Activated T-helper 2 cell treated with anti-CD3 and anti-CD28 coated beads, Interferon-gamma antibody, Interleukin-2, Interleukin-4, amounts not matched to agents 10 μg/mL and 5 μg/mL and 100 μg/mL, durations not matched to agents 14 hours and 24 hours and 36 hours (primary cell): ENCODE measurements at regions not wholly inside any gene's neighbourhood (a gene's known extent, or its start where the extent isn't known, plus 50 kb on each side); places are given as distances from the start of the nearest gene placed in this dataset.

Source experiments
- DNase-seq: peaks from one replicate; pipeline ENCODE4 v3.0.0; 2021; ENCODE audit warnings: low spot score
- H3K27ac Mint-ChIP-seq: one replicate; pipeline ENCODE4 v1.8.0; 2021; ENCODE audit warnings: mixed read lengths
- H3K27me3 Mint-ChIP-seq: one replicate; pipeline ENCODE4 v1.8.0; 2021; ENCODE audit warnings: low read depth, mixed read lengths
- H3K36me3 Mint-ChIP-seq: one replicate; pipeline ENCODE4 v1.8.0; 2021; ENCODE audit warnings: low read depth, mixed read lengths
- H3K4me1 Mint-ChIP-seq: one replicate; pipeline ENCODE4 v1.8.0; 2021; ENCODE audit warnings: low read depth, mixed read lengths
- H3K4me3 Mint-ChIP-seq: one replicate; pipeline ENCODE4 v1.8.0; 2021; ENCODE audit warnings: low read depth, mild to moderate bottlenecking, moderate library complexity, mixed read lengths
- H3K9me3 Mint-ChIP-seq: one replicate; pipeline ENCODE4 v1.8.0; 2021; ENCODE audit warnings: mixed read lengths
- intact Hi-C: fragments of 100-400 bp; cut with micrococcal nuclease; formaldehyde crosslinking; loops from one replicate; pipeline ENCODE4 v1.15.1; 2023

DNA sequence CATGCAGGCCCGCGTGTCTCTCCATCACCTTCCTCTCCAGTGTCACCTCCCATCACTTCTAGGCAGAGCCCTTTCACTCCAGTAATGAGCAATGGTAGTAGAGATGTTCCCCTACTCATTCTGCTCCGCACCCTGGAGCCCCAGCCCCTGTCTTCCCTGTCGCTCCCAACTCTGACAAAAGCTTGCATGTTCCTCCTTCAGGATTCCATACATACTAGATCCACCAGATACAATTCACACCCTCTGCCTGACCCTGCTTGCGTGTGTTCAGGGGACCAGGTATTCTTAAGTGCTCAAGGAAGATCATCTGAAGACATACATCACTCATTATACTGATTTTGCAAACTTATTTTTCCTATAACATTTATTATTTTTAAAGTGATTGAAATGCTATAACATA, 222.7 kb downstream of the SNX19 start:
- H3K4me3 Mint-ChIP-seq, result no peak overlapping the region
- no peaks in the 10 kb centered on the region for H3K27me3 Mint-ChIP-seq
- DNase-seq, result no peak
- H3K36me3 Mint-ChIP-seq, result no peaks in the 10 kb centered on the region
- H3K9me3 Mint-ChIP-seq, result no peaks in the 10 kb centered on the region
- H3K27ac Mint-ChIP-seq, result no peak overlapping the region
- intact Hi-C loops, result no loop called here
- no peaks in the 10 kb centered on the region for H3K4me1 Mint-ChIP-seq

DNA sequence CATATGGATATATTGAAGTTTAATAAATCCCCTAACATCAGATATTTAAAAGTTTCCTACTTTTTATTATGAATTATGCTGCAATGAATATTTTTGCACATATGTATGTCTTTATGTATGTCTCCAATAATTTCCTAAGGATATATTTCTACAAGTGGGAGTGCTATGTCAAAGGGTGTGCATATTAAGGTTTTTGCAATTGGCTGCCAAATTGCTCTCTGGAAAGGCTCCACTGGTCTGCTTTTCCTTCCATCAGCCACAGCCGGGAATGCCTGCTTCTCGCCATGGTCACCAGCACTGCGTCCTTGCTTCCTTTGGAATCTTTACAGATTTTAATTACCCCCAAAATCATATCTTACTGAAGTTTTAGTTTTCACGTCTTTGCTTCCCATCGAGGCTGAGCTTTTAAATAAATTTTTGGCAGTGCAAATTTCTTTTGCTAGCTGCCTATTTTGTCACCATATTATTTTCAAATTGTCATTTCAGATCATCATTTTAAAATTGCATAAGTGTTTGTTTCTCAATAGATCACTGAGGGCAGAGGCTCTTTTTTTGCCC, 221.7 kb downstream of the SNX19 start:
- intact Hi-C loops, result no loop called here
- H3K9me3 Mint-ChIP-seq, result no peaks in the 10 kb centered on the region
- no peaks in the 10 kb centered on the region for H3K27me3 Mint-ChIP-seq
- H3K4me1 Mint-ChIP-seq, result no peaks in the 10 kb centered on the region
- DNase-seq, result no peak
- H3K4me3 Mint-ChIP-seq, result no peak overlapping the region
- no peaks in the 10 kb centered on the region for H3K36me3 Mint-ChIP-seq
- H3K27ac Mint-ChIP-seq, result no peak overlapping the region

DNA sequence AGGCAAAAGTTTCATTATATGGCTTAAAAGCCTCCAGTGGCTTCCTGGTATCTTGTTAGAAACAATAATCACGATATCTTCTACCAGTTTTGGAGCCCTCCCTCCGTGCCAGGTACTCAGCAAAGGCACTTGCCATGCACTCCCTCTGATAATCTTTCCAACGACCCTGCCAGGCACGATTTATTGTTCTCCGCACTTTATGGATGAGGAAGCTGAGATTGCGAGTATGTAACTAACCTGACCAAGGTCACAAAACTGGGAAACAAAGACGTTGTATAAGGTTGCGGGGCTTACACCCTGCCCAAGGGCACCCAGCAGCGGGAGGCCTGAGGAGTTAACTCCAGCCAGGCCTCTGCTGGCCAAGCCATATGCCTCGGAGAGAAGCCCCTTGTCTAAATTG, 218.1 kb downstream of the SNX19 start:
- DNase-seq, result no peak
- Mint-ChIP-seq H3K27ac (no peak overlapping the region), H3K9me3 (no peaks in the 10 kb centered on the region), H3K27me3 (no peaks in the 10 kb centered on the region), H3K4me3 (no peak overlapping the region), H3K4me1 (no peaks in the 10 kb centered on the region), H3K36me3 (no peaks in the 10 kb centered on the region)
- intact Hi-C loops, result no loop called here

DNA sequence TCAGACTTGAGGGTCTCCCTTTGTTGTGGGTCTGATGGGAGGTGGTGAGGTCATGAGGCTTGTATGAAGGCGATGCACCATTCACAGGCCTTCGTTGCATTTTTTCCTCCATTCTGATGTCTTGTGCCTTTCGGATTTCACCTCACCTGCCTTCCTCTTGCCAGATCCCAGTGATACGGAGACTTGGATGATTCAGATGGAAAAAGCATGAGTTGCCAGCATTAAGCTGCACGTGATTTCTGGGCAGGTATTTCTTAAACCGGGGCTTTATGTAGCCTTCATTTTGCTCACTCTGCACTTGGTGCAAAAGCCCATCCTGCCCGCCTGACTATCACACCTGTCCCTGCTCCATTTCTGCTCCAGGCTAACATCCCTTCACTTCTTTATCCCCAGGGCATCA, 216.7 kb downstream of the SNX19 start:
- Mint-ChIP-seq H3K27ac (no peak overlapping the region), H3K4me3 (no peak overlapping the region)
- intact Hi-C loops, result no loop called here

DNA sequence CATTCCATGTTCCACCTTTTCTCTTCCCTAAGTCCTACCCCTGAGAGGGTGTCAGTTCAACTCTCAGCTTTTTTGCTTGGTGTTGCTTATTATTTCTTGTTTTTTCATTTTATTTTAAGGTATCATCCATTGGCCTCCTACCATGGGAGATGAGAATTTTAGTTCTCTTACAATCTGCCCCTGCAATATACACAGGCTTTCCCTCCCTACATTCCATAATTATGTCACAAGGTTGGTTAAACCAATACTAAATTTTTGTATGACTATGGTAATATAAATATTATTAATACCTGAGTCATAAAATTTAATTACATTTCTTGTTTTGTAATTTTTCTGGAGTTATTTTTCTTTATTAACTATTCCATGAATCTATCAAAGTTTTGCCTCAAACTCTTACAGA, 216.2 kb downstream of the SNX19 start:
- Mint-ChIP-seq H3K9me3 (no peaks in the 10 kb centered on the region), H3K4me1 (no peaks in the 10 kb centered on the region), H3K4me3 (no peak overlapping the region), H3K27ac (no peak overlapping the region), H3K27me3 (no peaks in the 10 kb centered on the region), H3K36me3 (no peaks in the 10 kb centered on the region)
- DNase-seq, result no peak
- intact Hi-C loops, result no loop called here

More for the DNA sequence above, 216.7 kb downstream of the SNX19 start:
- Mint-ChIP-seq H3K36me3 (no peaks in the 10 kb centered on the region), H3K27me3 (no peaks in the 10 kb centered on the region), H3K9me3 (no peaks in the 10 kb centered on the region), H3K4me1 (no peaks in the 10 kb centered on the region)
- no peak for DNase-seq

DNA sequence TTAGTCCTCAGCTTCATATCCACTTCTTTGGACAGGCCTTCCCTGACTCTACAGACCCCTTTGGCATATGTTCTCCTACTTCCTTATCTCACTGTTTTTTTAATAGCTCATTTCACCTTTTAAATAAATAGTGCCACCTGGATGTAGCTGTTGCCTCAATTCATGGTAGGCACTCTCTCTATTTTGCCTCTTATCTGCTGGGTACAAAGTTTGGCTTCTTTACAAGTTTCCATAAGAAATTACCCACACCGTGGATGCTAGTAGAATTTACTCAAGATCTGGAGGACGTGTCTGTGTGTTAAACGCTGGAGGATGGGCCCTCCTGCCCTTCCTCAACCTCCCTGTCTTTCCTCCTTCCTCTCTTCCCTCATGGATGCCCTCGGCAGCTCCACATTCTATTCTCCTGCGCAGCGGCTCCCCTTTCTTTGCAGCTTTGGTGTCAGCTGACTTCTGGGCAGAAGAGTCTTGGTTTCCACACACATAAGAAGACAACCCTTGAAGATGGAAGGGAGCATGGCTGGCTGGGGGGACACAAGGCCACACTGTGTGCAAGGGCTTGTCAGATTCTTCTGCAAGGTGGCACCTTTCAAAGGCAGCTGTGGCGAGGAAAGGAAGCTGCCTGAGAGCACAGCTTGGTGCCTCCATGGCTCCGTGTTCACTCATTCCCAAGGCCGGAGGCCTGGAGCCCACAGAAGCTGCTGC, 212.6 kb downstream of the SNX19 start:
- intact Hi-C loops, result no loop called here
- H3K4me3 Mint-ChIP-seq, result no peak overlapping the region
- H3K9me3 Mint-ChIP-seq, result no peaks in the 10 kb centered on the region
- H3K4me1 Mint-ChIP-seq, result no peaks in the 10 kb centered on the region
- no peak overlapping the region for H3K27ac Mint-ChIP-seq
- no peaks in the 10 kb centered on the region for H3K27me3 Mint-ChIP-seq
- no peak for DNase-seq
- H3K36me3 Mint-ChIP-seq, result no peaks in the 10 kb centered on the region

DNA sequence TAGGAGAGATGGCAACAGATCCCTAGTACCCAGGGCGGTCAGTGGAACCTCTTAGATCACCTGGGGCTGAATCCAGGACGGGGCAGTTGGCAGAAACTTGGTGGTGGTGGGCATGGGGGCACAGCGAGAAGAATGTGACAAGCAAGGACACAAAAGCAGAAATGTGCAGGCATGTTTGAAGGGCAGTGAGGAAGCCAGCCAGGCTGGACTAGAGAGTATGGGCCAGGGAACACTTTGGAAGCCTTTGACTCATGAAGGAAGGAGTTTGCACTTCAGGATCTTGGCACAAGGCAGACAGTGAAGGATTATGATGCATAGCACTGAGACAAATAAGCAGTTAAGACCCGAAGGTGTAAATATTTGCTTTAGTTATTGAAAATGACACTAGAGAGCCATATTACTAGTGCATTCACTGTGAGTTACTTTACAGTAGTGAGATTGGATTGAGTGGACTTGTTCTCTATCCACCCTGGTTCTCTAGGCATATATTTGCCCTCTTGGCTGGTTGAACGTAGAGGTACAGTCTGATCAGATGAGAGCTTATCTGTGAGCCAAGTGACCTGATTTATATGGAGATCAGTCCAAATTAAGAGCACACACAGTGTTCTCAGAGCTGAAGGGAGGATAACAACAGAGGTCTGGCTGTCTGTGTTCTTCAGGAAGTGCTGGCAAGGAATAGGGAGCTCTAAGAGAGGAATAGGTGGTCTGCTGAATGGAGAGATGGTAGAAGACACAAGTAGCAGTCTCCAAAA, 210.4 kb downstream of the SNX19 start:
- DNase-seq, result no peak
- H3K27ac Mint-ChIP-seq, result no peak overlapping the region
- H3K27me3 Mint-ChIP-seq, result no peaks in the 10 kb centered on the region
- H3K4me3 Mint-ChIP-seq, result no peak overlapping the region
- H3K4me1 Mint-ChIP-seq, result no peaks in the 10 kb centered on the region
- H3K9me3 Mint-ChIP-seq, result no peaks in the 10 kb centered on the region
- no peaks in the 10 kb centered on the region for H3K36me3 Mint-ChIP-seq
- intact Hi-C loops, result no loop called here

DNA sequence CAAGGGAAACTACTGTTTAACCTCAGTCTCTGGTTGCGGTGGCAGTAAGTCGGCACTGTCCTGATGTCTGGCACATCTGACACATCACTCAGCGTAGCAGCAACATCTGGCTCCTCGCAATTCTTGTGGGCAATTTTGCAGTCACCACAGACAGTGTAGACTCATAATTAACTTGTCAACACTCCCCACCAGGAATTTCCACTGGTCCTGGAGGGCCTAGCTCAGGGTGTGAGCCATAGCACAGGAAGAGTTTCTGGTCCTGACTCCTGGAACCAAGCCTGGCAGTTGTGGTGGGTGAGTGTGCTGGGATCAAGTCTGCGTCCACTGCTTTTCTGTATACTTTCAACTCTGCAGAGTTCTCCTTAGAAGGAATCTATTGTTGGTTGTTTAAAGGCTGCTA, 209.7 kb downstream of the SNX19 start:
- Mint-ChIP-seq H3K4me3 (no peak overlapping the region), H3K27ac (no peak overlapping the region), H3K4me1 (no peaks in the 10 kb centered on the region), H3K36me3 (no peaks in the 10 kb centered on the region), H3K9me3 (no peaks in the 10 kb centered on the region), H3K27me3 (no peaks in the 10 kb centered on the region)
- no peak for DNase-seq
- intact Hi-C loops, result no loop called here

DNA sequence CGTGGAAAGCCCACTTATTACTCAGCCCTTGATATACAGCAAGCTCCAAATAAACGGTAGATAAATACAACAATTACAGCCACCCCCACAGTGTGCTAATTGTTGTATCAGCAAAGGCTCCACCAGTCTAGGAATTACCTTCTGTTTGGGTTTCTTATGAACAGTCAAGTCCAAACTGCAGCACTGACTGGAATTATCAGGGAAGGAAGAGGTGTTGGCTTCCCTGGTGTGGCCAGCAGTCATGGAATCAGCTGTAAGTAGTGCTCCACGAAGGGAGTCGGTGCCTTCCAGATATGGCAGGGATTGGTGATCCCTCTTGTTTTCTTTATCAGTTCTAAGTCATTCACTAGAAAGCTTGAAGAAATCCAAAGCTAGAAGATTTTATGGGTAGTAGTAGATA, 209.1 kb downstream of the SNX19 start:
- no peak for DNase-seq
- H3K9me3 Mint-ChIP-seq, result no peaks in the 10 kb centered on the region
- no peaks in the 10 kb centered on the region for H3K27me3 Mint-ChIP-seq
- H3K36me3 Mint-ChIP-seq, result no peaks in the 10 kb centered on the region
- H3K27ac Mint-ChIP-seq, result no peak overlapping the region
- H3K4me1 Mint-ChIP-seq, result no peaks in the 10 kb centered on the region
- intact Hi-C loops, result no loop called here
- H3K4me3 Mint-ChIP-seq, result no peak overlapping the region

DNA sequence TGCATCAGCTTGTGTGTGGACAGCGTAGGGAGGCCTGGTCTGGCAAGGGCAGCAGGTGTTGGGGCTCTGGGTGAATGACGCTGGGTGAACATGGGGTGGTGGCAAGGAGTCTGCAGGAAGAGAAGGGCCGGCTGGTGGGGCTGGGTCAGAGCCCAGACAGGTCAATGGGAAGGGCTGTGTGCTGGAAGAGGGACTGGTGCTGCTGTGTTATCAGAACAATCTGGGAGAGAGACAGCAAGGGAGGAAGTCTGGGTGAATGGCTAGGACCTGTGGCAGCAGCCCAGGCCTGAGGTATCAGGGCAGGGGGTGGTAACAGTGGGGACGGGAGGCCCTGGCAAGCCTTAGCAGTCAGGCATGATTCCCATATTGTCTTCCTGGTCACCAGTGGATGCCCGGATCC, 206.7 kb downstream of the SNX19 start:
- Mint-ChIP-seq H3K36me3 (no peaks in the 10 kb centered on the region), H3K27ac (no peak overlapping the region), H3K27me3 (no peaks in the 10 kb centered on the region), H3K4me1 (no peaks in the 10 kb centered on the region), H3K4me3 (no peak overlapping the region), H3K9me3 (no peaks in the 10 kb centered on the region)
- no peak for DNase-seq
- intact Hi-C loops, result no loop called here

DNA sequence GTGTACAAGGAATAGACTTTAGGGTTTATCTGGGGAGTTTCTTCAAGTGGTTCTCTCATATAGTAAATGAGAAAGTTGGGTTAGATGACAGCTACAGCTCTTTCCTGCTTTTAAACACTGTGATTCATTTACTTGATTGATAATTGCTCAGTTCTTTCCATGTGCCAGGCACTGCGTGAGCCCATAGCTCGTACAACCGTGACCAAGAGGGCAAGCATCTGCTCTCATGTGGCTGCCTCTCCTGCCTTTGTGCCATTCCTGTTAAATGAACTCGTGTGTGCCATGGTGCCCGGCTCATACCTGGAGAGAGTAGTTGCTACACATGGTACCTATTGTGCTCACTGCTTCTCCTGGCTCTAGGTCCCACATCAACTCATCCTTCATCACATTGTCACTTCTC, 206.3 kb downstream of the SNX19 start:
- Mint-ChIP-seq H3K27ac (no peak overlapping the region), H3K36me3 (no peaks in the 10 kb centered on the region), H3K4me3 (no peak overlapping the region), H3K9me3 (no peaks in the 10 kb centered on the region), H3K4me1 (no peaks in the 10 kb centered on the region), H3K27me3 (no peaks in the 10 kb centered on the region)
- intact Hi-C loops, result no loop called here
- DNase-seq, result no peak

DNA sequence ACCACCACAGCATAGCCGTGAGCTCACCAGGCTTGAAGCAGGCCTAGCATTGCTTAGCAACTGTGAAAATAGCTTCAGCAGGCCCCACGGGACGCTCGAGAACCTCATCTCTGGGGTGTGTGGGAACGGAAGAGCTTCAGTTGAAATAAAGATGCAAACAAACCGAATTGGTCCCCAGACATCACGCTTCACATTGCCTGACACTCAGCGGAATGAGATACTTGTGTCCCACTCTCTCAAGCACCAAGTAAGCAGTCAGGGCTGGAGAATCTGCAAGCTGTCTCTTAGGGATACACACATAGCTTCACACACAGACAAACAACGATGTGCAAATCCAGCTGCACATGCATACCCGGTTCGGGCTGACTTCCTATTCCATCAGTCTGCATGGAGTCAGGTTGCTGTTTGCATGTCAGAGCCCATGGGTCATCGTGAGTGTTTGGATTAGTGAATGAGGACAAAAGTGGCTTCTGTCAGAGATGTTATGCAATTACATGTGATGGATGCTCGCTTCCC, 205.7 kb downstream of the SNX19 start:
- intact Hi-C loops, result no loop called here
- Mint-ChIP-seq H3K9me3 (no peaks in the 10 kb centered on the region), H3K4me1 (no peaks in the 10 kb centered on the region), H3K4me3 (no peak overlapping the region), H3K36me3 (no peaks in the 10 kb centered on the region), H3K27ac (no peak overlapping the region), H3K27me3 (no peaks in the 10 kb centered on the region)
- DNase-seq, result no peak

DNA sequence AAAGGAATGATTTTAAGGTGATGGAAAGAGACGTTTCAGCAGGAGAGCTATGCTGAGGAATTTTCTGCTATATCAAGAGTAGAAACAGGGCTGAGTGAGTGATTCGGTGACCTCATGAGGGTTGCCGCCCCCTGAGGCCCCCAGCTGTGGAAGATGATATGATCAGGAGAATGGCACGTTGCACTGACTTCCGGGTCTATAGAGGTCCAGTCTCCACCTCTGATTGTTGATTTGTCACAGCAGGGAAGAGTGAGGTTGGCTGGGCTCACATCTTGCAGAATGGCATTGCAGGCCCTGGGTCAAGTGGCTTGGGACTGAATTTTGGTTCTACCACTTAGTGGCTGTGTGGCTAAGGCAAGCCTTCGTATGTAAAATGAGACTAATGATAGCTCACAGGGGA, 205.1 kb downstream of the SNX19 start:
- Mint-ChIP-seq H3K36me3 (no peaks in the 10 kb centered on the region), H3K27me3 (no peaks in the 10 kb centered on the region), H3K9me3 (no peaks in the 10 kb centered on the region), H3K4me3 (no peak overlapping the region), H3K4me1 (no peaks in the 10 kb centered on the region), H3K27ac (no peak overlapping the region)
- intact Hi-C loops, result no loop called here
- DNase-seq, result no peak
